Fibroblast of pulmonary artery (primary cell): ENCODE measurements at regions not wholly inside any gene's neighbourhood (a gene's known extent, or its start where the extent isn't known, plus 50 kb on each side); places are given as distances from the start of the nearest gene placed in this dataset.

Experiments used
- DNase-seq: peaks from one replicate; pipeline ENCODE4 v3.0.0-alpha.2; 2010; ENCODE audit warnings: low read depth
- H3K4me3 ChIP-seq: replicated peaks from 2 replicates; pipeline ENCODE4 v1.5.1; 2011; ENCODE audit warnings: low read depth, mild to moderate bottlenecking, control low read depth, low read length, moderate library complexity
- CTCF ChIP-seq: IDR thresholded peaks from 2 replicates; pipeline ENCODE4 v1.5.1; 2011; ENCODE audit warnings: mild to moderate bottlenecking, control low read depth, low read length, inconsistent platforms; ENCODE audit errors: missing control alignments

GRCh38 chr13:38537051-38537450 lies 149.8 kb upstream of the FREM2 start:
- no peak for DNase-seq
- H3K4me3 ChIP-seq = no peak overlapping the region
- TF ChIP-seq CTCF = no peak

GRCh38 chr13:38538422-38538821 lies 148.5 kb upstream of the FREM2 start:
- no peak for DNase-seq
- no peak for TF ChIP-seq CTCF
- H3K4me3 ChIP-seq = no peak overlapping the region

GRCh38 chr13:38539632-38540031 lies 147.2 kb upstream of the FREM2 start:
- no peak for TF ChIP-seq CTCF
- DNase-seq = no peak
- no peak overlapping the region for H3K4me3 ChIP-seq

- no peak for TF ChIP-seq CTCF
- no peak overlapping the region for H3K4me3 ChIP-seq
- DNase-seq = no peak
These were observed 144.3 kb upstream of the FREM2 start for GRCh38 chr13:38542601-38543000.

- H3K4me3 ChIP-seq = no peak overlapping the region
- DNase-seq = no peak
- no peak for TF ChIP-seq CTCF
These were observed 143.3 kb upstream of the FREM2 start for GRCh38 chr13:38543561-38543960.

GRCh38 chr13:38563739-38564138 lies 123.1 kb upstream of the FREM2 start:
- DNase-seq = no peak
- H3K4me3 ChIP-seq = no peak overlapping the region
- TF ChIP-seq CTCF = no peak

GRCh38 chr13:38564256-38565150 lies 122.4 kb upstream of the FREM2 start:
- no peak for DNase-seq
- no peak for TF ChIP-seq CTCF
- H3K4me3 ChIP-seq = no peak overlapping the region
